Kidney glomerular epithelial cell (primary cell): ENCODE measurements at regions not wholly inside any gene's neighbourhood (a gene's known extent, or its start where the extent isn't known, plus 50 kb on each side); places are given as distances from the start of the nearest gene placed in this dataset.
A peak's percentile ranks its signal among the peaks of the same experiment; 100 is the strongest.
"Not testable (repeated sequence)": the region's sequence is repeated elsewhere in the genome, so short reads cannot be mapped to it uniquely, and the experiment has no call there.

Experiments used
- DNase-seq: peaks from one replicate; lab custom pipeline; 2025; lab: John Stamatoyannopoulos, UW

- DNase-seq = not testable (repeated sequence)
Measured at GRCh38 chr6:147651-148050, 144.6 kb upstream of the DUSP22 start.

DNA sequence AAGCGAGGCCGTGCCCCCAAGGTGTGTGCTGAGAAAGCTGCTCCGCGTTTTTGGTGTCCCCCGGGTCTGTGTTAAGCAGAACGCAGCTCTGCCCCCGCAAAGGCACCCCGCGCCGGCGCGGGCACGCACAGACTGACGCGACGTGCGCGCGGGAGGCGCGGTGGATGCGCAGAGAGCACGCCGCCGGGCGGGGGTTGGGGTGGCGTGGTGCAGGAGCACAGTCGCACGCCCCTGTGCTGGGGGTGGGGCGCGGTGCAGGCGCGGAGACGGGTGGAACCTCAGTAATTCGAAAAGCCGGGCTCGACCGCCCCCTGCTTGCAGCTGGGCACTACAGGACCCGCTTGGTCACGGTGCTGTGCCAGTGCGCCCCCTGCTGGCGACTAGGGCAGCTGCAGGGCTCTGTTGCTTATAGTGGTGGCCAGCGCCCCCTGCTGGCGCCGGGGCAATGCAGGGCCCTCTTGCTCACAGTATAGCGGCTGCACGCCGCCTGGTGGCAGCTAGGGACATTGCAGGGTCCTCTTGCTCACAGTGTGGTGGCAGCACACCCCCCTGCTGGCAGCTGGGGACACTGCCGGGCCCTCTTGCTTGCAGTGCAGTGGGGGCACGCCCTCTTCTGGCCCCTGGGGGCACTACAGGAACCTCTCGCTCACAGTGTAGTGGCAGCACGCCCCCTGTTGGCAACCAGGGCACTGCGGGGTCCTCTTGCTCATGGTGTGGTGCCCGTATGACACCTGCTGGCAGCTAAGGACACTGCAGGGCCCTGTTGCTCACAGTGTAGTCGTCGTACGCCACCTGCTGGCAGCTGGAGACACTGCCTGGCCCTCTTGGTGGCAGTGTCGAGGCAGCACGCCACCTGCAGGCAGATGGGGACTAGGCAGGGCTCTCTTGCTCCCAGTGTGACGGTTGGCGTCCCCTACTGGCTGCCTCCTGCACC, 144.0 kb upstream of the DUSP22 start:
- DNase-seq = peak; percentile 17

GRCh38 chr6:150147-150546, 142.1 kb upstream of the DUSP22 start:
- DNase-seq = not testable (repeated sequence)

DNA sequence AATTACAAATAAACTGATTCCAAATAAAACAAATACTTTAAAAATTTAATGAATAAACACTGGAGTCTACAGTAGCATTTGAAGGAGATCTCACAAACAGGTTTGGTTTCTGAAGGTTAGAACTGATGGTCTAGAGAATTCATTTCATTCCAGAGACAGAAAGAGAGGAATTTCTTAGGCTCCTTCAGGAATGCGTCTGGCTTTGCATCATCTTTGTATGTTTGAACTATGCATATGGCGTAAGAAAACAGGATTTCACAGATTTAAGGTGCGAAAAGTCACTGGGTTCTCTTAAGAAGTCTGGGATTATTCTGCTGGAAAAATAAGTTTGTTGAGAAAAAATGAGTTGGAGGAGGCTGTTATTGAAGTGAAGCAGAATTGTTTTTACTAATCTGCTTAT, 139.9 kb upstream of the DUSP22 start:
- DNase-seq = not testable (repeated sequence)

- DNase-seq = not testable (repeated sequence)
Measured at GRCh38 chr6:153026-153425, 139.3 kb upstream of the DUSP22 start.

DNA sequence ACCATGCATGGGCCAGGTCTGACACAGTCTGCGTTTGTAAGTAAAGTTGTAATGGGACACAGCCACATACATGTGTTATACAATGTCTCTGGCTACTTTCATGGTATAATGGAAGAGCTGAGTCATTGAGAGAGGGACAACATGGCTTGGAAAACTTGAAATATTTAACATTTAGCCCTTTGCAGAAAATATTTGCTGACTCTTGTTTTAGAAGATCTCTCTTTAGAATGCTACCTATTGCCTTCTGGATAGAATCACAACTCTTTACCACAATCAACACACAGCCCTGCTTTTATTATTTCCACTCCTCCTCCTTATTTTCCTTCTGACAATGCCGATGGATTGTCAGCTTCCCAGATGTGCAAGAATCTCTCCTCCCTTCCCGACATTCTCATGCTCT, 138.4 kb upstream of the DUSP22 start:
- not testable (repeated sequence) for DNase-seq

DNA sequence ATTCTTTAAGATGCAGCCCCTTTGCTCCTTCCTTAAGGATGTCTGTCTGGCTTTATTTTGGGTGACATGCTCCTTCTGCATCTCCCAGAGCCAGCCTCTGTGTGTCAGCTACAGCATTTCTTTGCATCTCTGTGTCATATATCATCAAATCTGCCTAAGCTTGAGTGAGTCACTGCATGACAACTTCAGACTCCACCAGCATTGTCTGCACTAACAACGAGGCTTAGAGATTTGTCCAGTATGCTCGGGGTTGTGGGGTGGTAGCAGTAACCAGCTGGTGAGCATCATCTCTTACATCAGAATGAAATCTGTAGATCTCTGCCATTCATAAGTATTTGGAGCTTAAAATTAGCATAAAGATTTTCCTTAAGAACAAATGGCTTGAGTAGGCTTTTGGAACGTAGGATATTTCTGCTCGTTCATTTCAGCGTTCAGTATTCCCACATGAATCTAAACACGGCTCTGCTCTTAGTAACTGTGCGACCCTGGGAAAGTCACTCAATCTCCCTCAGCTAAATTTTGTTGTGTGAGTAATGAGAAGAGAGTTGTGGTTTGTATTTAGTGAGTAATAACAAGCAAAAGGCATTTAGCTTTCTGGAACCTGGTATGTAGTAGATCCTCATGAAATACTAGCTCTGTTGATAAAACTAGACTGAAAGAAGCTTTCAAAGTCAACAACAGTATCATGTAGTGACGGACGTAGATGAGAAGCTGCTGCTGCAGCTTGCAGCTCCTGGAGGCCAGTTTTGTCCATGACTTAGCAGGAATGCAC, 137.8 kb upstream of the DUSP22 start:
- not testable (repeated sequence) for DNase-seq

DNA sequence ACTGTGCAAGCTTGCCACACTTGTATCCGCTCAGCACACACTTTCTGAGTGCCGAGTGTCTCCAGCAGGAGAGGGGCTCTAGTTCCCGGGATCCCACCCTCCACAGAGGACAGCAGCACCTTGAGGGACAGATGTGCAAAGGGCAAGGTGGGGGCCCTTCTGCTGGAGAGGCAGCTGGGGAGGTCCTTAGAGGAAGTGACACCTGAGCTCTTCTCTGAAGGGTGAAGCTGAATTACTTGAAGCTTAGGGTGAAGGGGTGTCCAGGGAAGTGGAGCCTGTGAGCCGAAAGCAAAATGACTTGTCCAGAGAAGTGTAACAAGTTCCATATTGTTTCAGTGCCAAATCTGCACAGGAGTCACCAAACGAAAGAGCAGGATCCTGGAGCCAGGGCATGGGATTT, 136.3 kb upstream of the DUSP22 start:
- no peak for DNase-seq

DNA sequence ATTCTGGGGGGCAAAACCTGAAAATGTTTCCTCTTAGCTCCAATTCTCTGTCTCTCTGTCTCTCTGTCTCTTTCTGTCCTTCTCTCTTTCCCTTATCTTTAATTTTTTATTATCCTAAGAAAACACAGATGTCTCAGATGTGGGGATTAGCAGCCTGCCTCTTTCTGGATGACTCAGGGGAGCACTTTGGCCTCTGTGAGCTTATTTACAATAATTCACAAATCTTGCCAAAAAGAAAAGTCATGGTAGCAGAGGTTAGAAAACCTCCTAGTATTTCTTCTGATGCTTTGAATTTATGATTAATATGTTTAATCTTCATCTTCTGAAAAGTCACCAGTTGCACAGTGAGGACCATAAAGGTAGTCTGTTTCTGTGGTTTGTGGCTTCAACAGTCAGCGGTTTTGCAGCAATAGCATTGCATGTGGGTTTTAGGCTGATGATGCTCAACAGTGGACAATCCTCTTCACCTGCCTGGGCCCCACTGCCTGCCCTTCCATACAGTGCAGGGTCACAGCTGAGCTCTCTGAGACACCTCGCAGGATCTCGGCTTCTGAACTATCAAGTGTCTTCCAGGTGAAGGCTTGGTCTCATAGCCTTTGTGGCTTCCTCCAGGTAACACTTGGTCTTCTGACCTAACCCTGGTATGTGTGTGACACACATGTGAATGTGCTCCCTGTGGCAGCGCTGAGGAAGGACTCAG, 135.7 kb upstream of the DUSP22 start:
- DNase-seq = not testable (repeated sequence)

- DNase-seq = not testable (repeated sequence)
Measured at GRCh38 chr6:157176-157575, 135.1 kb upstream of the DUSP22 start.

GRCh38 chr6:161657-162056, 130.6 kb upstream of the DUSP22 start:
- not testable (repeated sequence) for DNase-seq

GRCh38 chr6:164720-165119, 127.6 kb upstream of the DUSP22 start:
- DNase-seq = no peak

DNA sequence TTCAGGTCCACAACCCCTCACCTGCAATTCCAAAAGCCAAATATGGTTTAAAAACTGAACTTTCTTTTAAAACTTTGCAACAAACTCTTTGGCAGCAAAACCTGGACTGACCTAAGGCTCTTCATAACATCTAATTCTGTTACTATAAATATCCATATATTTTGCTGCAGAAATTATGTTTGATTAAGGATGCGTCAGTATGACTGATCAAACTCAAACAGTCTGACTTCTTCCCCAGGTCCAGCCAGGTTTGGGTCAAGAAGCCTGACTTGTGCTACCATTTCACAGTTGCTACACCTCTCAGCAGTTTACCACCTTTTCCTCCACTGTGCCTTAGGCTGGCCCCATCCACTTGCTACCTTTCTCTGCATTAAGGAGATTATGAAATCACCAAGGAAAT, 127.0 kb upstream of the DUSP22 start:
- no peak for DNase-seq

DNA sequence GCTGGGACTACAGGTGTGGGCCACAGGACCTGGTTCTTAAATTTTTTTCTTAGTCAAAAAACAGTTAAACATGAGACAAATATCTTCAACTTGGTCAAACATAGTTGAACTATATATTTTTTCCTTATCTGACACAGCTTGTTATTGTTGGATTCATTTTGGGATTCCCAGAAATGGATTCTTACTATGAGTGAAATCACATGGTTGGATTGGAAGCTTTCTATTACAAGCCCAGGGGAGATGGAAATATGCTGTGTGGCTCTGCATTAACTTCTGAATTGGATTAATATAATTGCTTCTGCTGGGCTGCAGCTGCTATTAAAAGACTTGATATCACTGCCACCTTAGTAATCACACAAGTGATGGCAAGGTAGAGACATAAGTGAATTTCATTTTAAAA, 126.4 kb upstream of the DUSP22 start:
- DNase-seq = no peak

DNA sequence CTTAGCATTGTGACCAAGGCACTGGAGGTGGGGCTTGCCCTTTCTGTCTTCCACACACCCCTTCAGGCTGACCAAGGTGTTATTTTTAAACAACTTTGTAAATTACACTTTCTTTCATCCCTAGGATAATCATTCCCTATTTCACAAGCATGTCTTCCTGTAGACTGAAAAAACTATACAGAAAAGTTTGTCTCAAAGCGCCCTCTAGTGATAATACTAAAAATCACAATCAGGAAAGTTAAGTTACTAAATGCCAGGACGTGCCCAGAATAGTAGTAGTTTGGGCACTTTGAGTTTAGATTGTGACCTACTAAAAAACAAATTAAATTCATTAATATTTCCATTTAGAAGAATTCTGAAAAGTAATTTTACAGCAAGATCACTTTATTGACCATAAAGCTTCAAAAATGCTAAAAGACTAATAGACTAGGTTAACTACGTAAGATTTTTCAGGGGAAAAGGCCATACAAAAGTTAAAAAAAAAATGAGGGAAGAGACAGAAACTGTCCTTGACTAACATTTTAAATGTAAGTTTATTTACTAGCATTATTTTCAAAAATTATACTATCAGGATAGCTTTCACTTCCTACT, 123.3 kb upstream of the DUSP22 start:
- peak; percentile 36 for DNase-seq

DNA sequence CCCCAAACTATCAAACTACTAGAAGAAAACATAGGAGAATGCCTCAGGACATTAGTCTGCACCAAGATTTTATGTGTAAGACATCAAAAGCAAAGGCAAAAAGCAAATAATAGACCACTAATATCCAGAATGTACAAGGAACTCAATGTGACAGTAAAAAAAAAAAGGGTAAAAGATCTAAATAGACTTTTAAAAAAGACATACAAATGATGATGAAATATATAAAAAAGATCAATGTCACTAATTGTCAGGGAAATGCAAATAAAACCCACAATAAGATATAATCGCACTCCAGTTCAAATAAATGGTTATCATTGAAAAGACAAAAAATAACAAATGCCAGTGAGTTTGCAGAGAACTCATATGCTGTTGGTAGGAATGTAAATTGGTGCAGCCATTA, 118.3 kb upstream of the DUSP22 start:
- DNase-seq = no peak

DNA sequence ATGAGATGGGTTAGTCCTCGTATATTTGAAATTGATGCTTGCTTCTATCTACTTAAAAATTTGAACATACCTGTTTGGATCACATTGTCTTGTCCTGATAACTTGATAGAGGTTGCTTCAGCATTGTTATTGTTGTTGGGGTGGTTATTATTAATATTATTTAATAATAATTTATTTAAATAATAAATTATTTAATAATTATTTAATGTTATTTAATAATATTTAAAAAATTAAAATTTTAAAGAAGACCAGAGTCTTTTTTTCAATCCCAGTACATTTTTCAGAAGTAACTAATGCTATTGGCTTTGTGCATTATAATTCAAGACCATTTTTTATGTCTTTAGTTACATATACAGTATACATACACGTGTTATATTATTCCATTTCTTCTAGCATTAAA, 116.6 kb upstream of the DUSP22 start:
- no peak for DNase-seq

- no peak for DNase-seq
Measured at GRCh38 chr6:176766-177165, 115.5 kb upstream of the DUSP22 start.

DNA sequence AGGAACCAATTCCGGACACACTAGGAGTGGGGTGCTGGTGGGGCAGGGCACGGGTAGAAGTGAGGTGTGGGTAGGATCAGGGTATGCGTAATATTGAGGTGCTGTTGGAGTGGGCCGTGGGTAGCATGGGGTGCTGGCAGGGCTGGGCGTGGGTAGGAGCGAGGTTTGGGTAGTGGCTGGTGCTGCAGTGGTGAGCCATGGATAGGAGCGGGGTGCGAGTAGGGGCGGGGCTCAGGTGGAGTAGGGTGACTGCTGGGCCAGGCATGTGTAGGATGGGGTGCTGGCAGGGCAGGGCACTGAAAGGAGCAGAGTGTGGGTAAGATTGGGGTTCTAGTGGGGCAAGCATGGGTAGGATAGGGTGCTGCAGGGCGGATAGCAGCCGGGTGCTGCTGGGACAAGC, 114.2 kb upstream of the DUSP22 start:
- DNase-seq = no peak

GRCh38 chr6:178929-179328, 113.4 kb upstream of the DUSP22 start:
- DNase-seq = not testable (repeated sequence)

- DNase-seq = no peak
Measured at GRCh38 chr6:179340-179950, 112.8 kb upstream of the DUSP22 start.
